OCI-LY1 (cell line): ENCODE measurements at regions not wholly inside any gene's neighbourhood (a gene's known extent, or its start where the extent isn't known, plus 50 kb on each side); places are given as distances from the start of the nearest gene placed in this dataset.

Experiments
- H2AFZ ChIP-seq: fragments of 200-600 bp; sonication (generic), shearing (Covaris generic); 2 replicates; pipeline ENCODE4 v1.6.0; 2014; ENCODE audit warnings: antibody characterized with exemption, mild to moderate bottlenecking, low read length
- H3F3A ChIP-seq: fragments of 200-600 bp; sonication (generic), shearing (Covaris generic); 2 replicates; pipeline ENCODE4 v1.6.0; 2014; ENCODE audit warnings: mild to moderate bottlenecking, antibody characterized with exemption, low read length, moderate library complexity; ENCODE audit not compliant: insufficient read depth
- H3K27ac ChIP-seq: fragments of 200-600 bp; sonication (generic); 2 replicates; pipeline ENCODE4 v1.5.1; 2014; ENCODE audit warnings: low read length, mixed run types, mild to moderate bottlenecking, low read depth; ENCODE audit not compliant: poor library complexity, severe bottlenecking
- H3K27me3 ChIP-seq: fragments of 200-600 bp; sonication (generic); 2 replicates; pipeline ENCODE4 v1.6.0; 2014; ENCODE audit warnings: antibody characterized with exemption, mild to moderate bottlenecking, low read length, moderate library complexity; ENCODE audit not compliant: insufficient read depth
- H3K36me3 ChIP-seq: fragments of 200-600 bp; sonication (generic); 2 replicates; pipeline ENCODE4 v1.6.1; 2014; ENCODE audit warnings: mild to moderate bottlenecking, antibody characterized with exemption, low read length, moderate library complexity, mixed read lengths; ENCODE audit not compliant: insufficient read depth
- H3K4me1 ChIP-seq: fragments of 200-600 bp; sonication (generic); 2 replicates; pipeline ENCODE4 v1.5.1; 2014; ENCODE audit warnings: mild to moderate bottlenecking, low read length, moderate library complexity; ENCODE audit not compliant: insufficient read depth, severe bottlenecking
- H3K4me2 ChIP-seq: fragments of 200-600 bp; sonication (generic), shearing (Covaris generic); 2 replicates; pipeline ENCODE4 v1.6.1; 2014; ENCODE audit warnings: low read length
- H3K4me3 ChIP-seq: fragments of 200-600 bp; sonication (generic); 2 replicates; pipeline ENCODE4 v1.5.1; 2014; ENCODE audit warnings: low read length, low read depth, mild to moderate bottlenecking, mixed read lengths; ENCODE audit not compliant: poor library complexity, severe bottlenecking
- H3K79me2 ChIP-seq: fragments of 200-600 bp; shearing (Covaris generic); 2 replicates; pipeline ENCODE4 v1.6.1; 2016; ENCODE audit warnings: mixed run types, low read length, mixed read lengths; ENCODE audit not compliant: insufficient read depth
- H3K9ac ChIP-seq: fragments of 200-600 bp; sonication (generic), shearing (Covaris generic); 2 replicates; pipeline ENCODE4 v1.6.1; 2014; ENCODE audit warnings: mild to moderate bottlenecking, low read length, mixed read lengths
- H3K9me2 ChIP-seq: fragments of 200-600 bp; sonication (generic), shearing (Covaris generic); 2 replicates; pipeline ENCODE4 v1.6.1; 2014; ENCODE audit warnings: low read depth, mild to moderate bottlenecking, low read length, mixed read lengths
- H3K9me3 ChIP-seq: fragments of 200-600 bp; shearing (Covaris generic); 2 replicates; pipeline ENCODE4 v1.6.1; 2014; ENCODE audit warnings: low read length, mixed read lengths
- H4K20me1 ChIP-seq: fragments of 200-600 bp; sonication (generic), shearing (Covaris generic); 2 replicates; pipeline ENCODE4 v1.6.0; 2016; ENCODE audit warnings: mild to moderate bottlenecking, low read length; ENCODE audit not compliant: insufficient read depth
- CTCF ChIP-seq: fragments of 200-600 bp; sonication (generic), shearing (Covaris generic); IDR thresholded peaks from 2 replicates; pipeline ENCODE4 v1.5.1; 2017; ENCODE audit warnings: mild to moderate bottlenecking, antibody characterized with exemption, low read length, moderate library complexity, mixed read lengths
- EZH2 ChIP-seq: fragments of 200-600 bp; sonication (generic), shearing (Covaris generic); IDR thresholded peaks from 2 replicates; pipeline ENCODE4 v1.8.0; 2017; ENCODE audit warnings: borderline replicate concordance, mixed run types, mild to moderate bottlenecking, antibody characterized with exemption, low read length, moderate library complexity, mixed read lengths

- no peak overlapping the region for H3K4me2 ChIP-seq
- no peaks in the 10 kb centered on the region for H3K27me3 ChIP-seq
- no peak overlapping the region for H2AFZ ChIP-seq
- H3F3A ChIP-seq = no peaks in the 10 kb centered on the region
- H3K9ac ChIP-seq = no peak overlapping the region
- no peaks in the 10 kb centered on the region for H3K9me2 ChIP-seq
- H3K4me1 ChIP-seq = no peaks in the 10 kb centered on the region
- no peaks in the 10 kb centered on the region for H3K9me3 ChIP-seq
- H3K4me3 ChIP-seq = no peak overlapping the region
- no peak overlapping the region for H3K27ac ChIP-seq
- no peaks in the 10 kb centered on the region for H4K20me1 ChIP-seq
- H3K36me3 ChIP-seq = no peaks in the 10 kb centered on the region
- TF ChIP-seq EZH2 (no peak), CTCF (no peak)
- no peaks in the 10 kb centered on the region for H3K79me2 ChIP-seq
These were observed 965.2 kb downstream of the VRK1 start for GRCh38 chr14:97762386-97762785.

GRCh38 chr14:97771340-97772045, 974.3 kb downstream of the VRK1 start:
- no peaks in the 10 kb centered on the region for H3K4me1 ChIP-seq
- H3K4me2 ChIP-seq = no peak overlapping the region
- H3K9ac ChIP-seq = no peak overlapping the region
- H3K4me3 ChIP-seq = no peak overlapping the region
- H3K9me3 ChIP-seq = no peaks in the 10 kb centered on the region
- no peak overlapping the region for H2AFZ ChIP-seq
- H3K27ac ChIP-seq = no peak overlapping the region
- H3K36me3 ChIP-seq = no peaks in the 10 kb centered on the region
- TF ChIP-seq CTCF (no peak), EZH2 (no peak)
- H4K20me1 ChIP-seq = no peaks in the 10 kb centered on the region
- H3K27me3 ChIP-seq = no peaks in the 10 kb centered on the region
- H3F3A ChIP-seq = no peaks in the 10 kb centered on the region
- H3K9me2 ChIP-seq = no peaks in the 10 kb centered on the region
- H3K79me2 ChIP-seq = no peaks in the 10 kb centered on the region

- no peak overlapping the region for H3K9ac ChIP-seq
- no peak overlapping the region for H3K4me3 ChIP-seq
- H3K9me3 ChIP-seq = no peaks in the 10 kb centered on the region
- no peak overlapping the region for H3K27ac ChIP-seq
- H3F3A ChIP-seq = no peaks in the 10 kb centered on the region
- H3K4me1 ChIP-seq = no peaks in the 10 kb centered on the region
- H3K27me3 ChIP-seq = no peaks in the 10 kb centered on the region
- H3K79me2 ChIP-seq = no peaks in the 10 kb centered on the region
- no peak overlapping the region for H3K4me2 ChIP-seq
- no peak overlapping the region for H2AFZ ChIP-seq
- H3K36me3 ChIP-seq = no peaks in the 10 kb centered on the region
- no peaks in the 10 kb centered on the region for H4K20me1 ChIP-seq
- TF ChIP-seq EZH2 (no peak), CTCF (no peak)
- H3K9me2 ChIP-seq = no peaks in the 10 kb centered on the region
These were observed 976.4 kb downstream of the VRK1 start for GRCh38 chr14:97773598-97773997.
